Upper lobe of left lung (tissue), 6 donors: ENCODE measurements at regions not wholly inside any gene's neighbourhood (a gene's known extent, or its start where the extent isn't known, plus 50 kb on each side); places are given as distances from the start of the nearest gene placed in this dataset.

ENCODE experiments used
- ATAC-seq, 2 donors: fragments of 200-7000 bp; cut with Tn5 transposase; one replicate each; pipeline ENCODE4 v1.9.1; 2022; ENCODE audit warnings: mild to moderate bottlenecking in 2 of 2, moderate library complexity in 2 of 2; ENCODE audit not compliant: low FRiP score in 2 of 2
- DNase-seq, 2 donors: peaks; one replicate each; pipeline ENCODE4 v3.0.0-alpha.2; 2019 to 2020
- H3K27ac ChIP-seq, 4 donors: fragments of 200-600 bp; sonication (generic); one replicate each; pipeline ENCODE4 v1.5.1; 2016 to 2019
- H3K27me3 ChIP-seq, 4 donors: fragments of 200-600 bp; sonication (generic); one replicate each; pipeline ENCODE4 v1.5.1; 2017 to 2019
- H3K36me3 ChIP-seq, 4 donors: fragments of 200-600 bp; sonication (generic); one replicate each; pipeline ENCODE4 v1.5.1; 2016 to 2019
- H3K4me1 ChIP-seq, 4 donors: fragments of 200-600 bp; sonication (generic); one replicate each; pipeline ENCODE4 v1.5.1; 2018 to 2019
- H3K4me3 ChIP-seq, 4 donors: fragments of 200-600 bp; sonication (generic); one replicate each; pipeline ENCODE4 v1.5.1; 2017 to 2019; ENCODE audit warnings: mild to moderate bottlenecking in 2 of 4, moderate library complexity in 1 of 4
- H3K9me3 ChIP-seq, 4 donors: fragments of 200-600 bp; sonication (generic); one replicate each; pipeline ENCODE4 v1.5.1; 2018 to 2019
- CTCF ChIP-seq, 6 experiments: fragments of 450-650 bp in 4 of 6; fragments of 200-600 bp in 2 of 6; sonication (generic) in 2 of 6; IDR thresholded peaks; one replicate each; pipeline ENCODE4 v1.5.1; 2016 to 2019; ENCODE audit warnings: antibody characterized with exemption in 6 of 6
- EP300 ChIP-seq, 4 donors: sonication (generic); formaldehyde crosslinking; IDR thresholded peaks; one replicate each; pipeline ENCODE4 v1.5.1; 2017; ENCODE audit warnings: antibody characterized with exemption in 4 of 4, control low read depth in 2 of 4
- POLR2A ChIP-seq, 4 donors: fragments of 450-650 bp; IDR thresholded peaks; one replicate each; pipeline ENCODE4 v1.5.1; 2016 to 2017; ENCODE audit warnings: antibody characterized with exemption in 4 of 4, mild to moderate bottlenecking in 2 of 4
- POLR2AphosphoS5 ChIP-seq, 2 donors: sonication (generic); formaldehyde crosslinking; IDR thresholded peaks; one replicate each; pipeline ENCODE4 v1.5.1; 2017; ENCODE audit warnings: antibody characterized with exemption in 2 of 2
- WGBS, 2 donors: methylation state at CpG; one replicate each; pipeline ENCODE4 v1.1.5; 2017 to 2018; 5-methylcytosine and 5-hydroxymethylcytosine counted together
- donor health status: DM: no; HTN: no; CAD: no; lungs with moderate emphysema.
- donor health status: DM: no; HTN: yes; CAD: no; lungs with severe emphysema.

GRCh38 chr3:139757448-139758030, 79.8 kb upstream of the NMNAT3 start:
- DNase-seq (no peak), ATAC-seq (no peak)
- Histone ChIP-seq H3K27me3 (no peaks in the 10 kb centered on the region), H3K27ac (no peak overlapping the region), H3K36me3 (no peaks in the 10 kb centered on the region), H3K9me3 (no peaks in the 10 kb centered on the region), H3K4me3 (no peak overlapping the region), H3K4me1 (no peaks in the 10 kb centered on the region)
- TF ChIP-seq EP300 (IDR thresholded peaks at IDR 0.05) (no peak), POLR2A (IDR thresholded peaks at IDR 0.05) (no peak), CTCF (IDR thresholded peaks at IDR 0.05) (no peak), POLR2AphosphoS5 (IDR thresholded peaks at IDR 0.05) (no peak)

- no peaks in the 10 kb centered on the region for H3K9me3 ChIP-seq
- 89 to 94% methylated on average over 3 of the region's 3 CpGs for WGBS, 2 donors
- no peaks in the 10 kb centered on the region for H3K36me3 ChIP-seq
- DNase-seq, result no peak
- no peaks in the 10 kb centered on the region for H3K4me1 ChIP-seq
- ATAC-seq, result no peak
- no peak for TF ChIP-seq EP300 (IDR thresholded peaks at IDR 0.05)
- no peak for TF ChIP-seq CTCF (IDR thresholded peaks at IDR 0.05)
- TF ChIP-seq POLR2AphosphoS5 (IDR thresholded peaks at IDR 0.05), result no peak
- TF ChIP-seq POLR2A (IDR thresholded peaks at IDR 0.05), result no peak
- H3K27me3 ChIP-seq, result no peaks in the 10 kb centered on the region
- no peak overlapping the region for H3K27ac ChIP-seq
- H3K4me3 ChIP-seq, result no peak overlapping the region
These were observed 78.8 kb upstream of the NMNAT3 start for GRCh38 chr3:139756529-139757103.

GRCh38 chr3:139755551-139755950, 77.8 kb upstream of the NMNAT3 start:
- H3K27me3 ChIP-seq, result no peaks in the 10 kb centered on the region
- ATAC-seq (no peak), DNase-seq (no peak)
- no peak overlapping the region for H3K4me3 ChIP-seq
- peaks cover 0 to 1% (median 0%) of the 10 kb centered on the region in 4 donors for H3K9me3 ChIP-seq
- H3K27ac ChIP-seq, result no peak overlapping the region
- no peaks in the 10 kb centered on the region for H3K4me1 ChIP-seq
- H3K36me3 ChIP-seq, result no peaks in the 10 kb centered on the region
- 89 to 95% methylated on average over 3 of the region's 3 CpGs for WGBS, 2 donors
- no peak for TF ChIP-seq POLR2A (IDR thresholded peaks at IDR 0.05)
- TF ChIP-seq POLR2AphosphoS5 (IDR thresholded peaks at IDR 0.05), result no peak
- no peak for TF ChIP-seq EP300 (IDR thresholded peaks at IDR 0.05)
- no peak for TF ChIP-seq CTCF (IDR thresholded peaks at IDR 0.05)

GRCh38 chr3:139751789-139752188, 74.0 kb upstream of the NMNAT3 start:
- DNase-seq (no peak), ATAC-seq (no peak)
- Histone ChIP-seq H3K27ac (no peak overlapping the region), H3K36me3 (no peaks in the 10 kb centered on the region), H3K4me3 (no peak overlapping the region), H3K4me1 (no peaks in the 10 kb centered on the region), H3K27me3 (no peaks in the 10 kb centered on the region), H3K9me3 (peaks cover 0 to 7% (median 0%) of the 10 kb centered on the region in 4 donors)
- WGBS, 2 donors, result 81 to 83% methylated on average over 2 of the region's 2 CpGs
- TF ChIP-seq EP300 (IDR thresholded peaks at IDR 0.05) (no peak), POLR2A (IDR thresholded peaks at IDR 0.05) (no peak), POLR2AphosphoS5 (IDR thresholded peaks at IDR 0.05) (no peak), CTCF (IDR thresholded peaks at IDR 0.05) (no peak)

GRCh38 chr3:139746481-139746880, 68.7 kb upstream of the NMNAT3 start:
- Histone ChIP-seq H3K27me3 (no peaks in the 10 kb centered on the region), H3K27ac (no peak overlapping the region), H3K36me3 (no peaks in the 10 kb centered on the region), H3K4me3 (no peak overlapping the region), H3K4me1 (no peaks in the 10 kb centered on the region), H3K9me3 (peaks cover 0 to 7% (median 0%) of the 10 kb centered on the region in 4 donors)
- no peak for TF ChIP-seq POLR2AphosphoS5 (IDR thresholded peaks at IDR 0.05)
- TF ChIP-seq POLR2A (IDR thresholded peaks at IDR 0.05), result no peak
- TF ChIP-seq EP300 (IDR thresholded peaks at IDR 0.05), result no peak
- no peak for TF ChIP-seq CTCF (IDR thresholded peaks at IDR 0.05)
- DNase-seq (no peak), ATAC-seq (no peak)
